Heart left ventricle (tissue), 13 donors: ENCODE measurements at regions not wholly inside any gene's neighbourhood (a gene's known extent, or its start where the extent isn't known, plus 50 kb on each side); places are given as distances from the start of the nearest gene placed in this dataset.

Experiments
- POLR2A ChIP-seq, 2 donors: fragments of 450-650 bp; IDR thresholded peaks; one replicate each; pipeline ENCODE4 v1.6.1; 2017; ENCODE audit warnings: antibody characterized with exemption in 2 of 2, mild to moderate bottlenecking in 2 of 2, moderate library complexity in 2 of 2
- TF ChIP-seq, protein P1 (sequence below), 12 donors: fragments of 200-600 bp; sonication (generic) in 4 of 12; IDR thresholded peaks; one replicate each; pipeline versions ENCODE4 v1.5.0 to v1.8.0; 2018 to 2022; ENCODE audit warnings: antibody characterized with exemption in 12 of 12, mild to moderate bottlenecking in 5 of 12
- donor health status: ischemic (EF 13 %, LVEDD 7.1; RV severe dilation, severe dysfunction).
- donor health status: DM: no; HTN: yes; CAD: no.
- donor health status: DM: no; HTN: no; CAD: no.
- donor health status: ischemic (EF 25% LVEDD 6.9; RV normal size, moderate dysfunction).
- donor health status: ischemic (EF 25% LVEDD 5.7; RV mildly dilated, moderate dysfunction).
- donor health status: ischemic (EF 35%, LVEDD 5.7; RV mildly dilated, moderate dysfunction).
- donor health status: nonischemic (EF 11% LVEDD 7.7; RV severe dilation, severe dysfunction).
- donor health status: DM: yes; HTN: yes; CAD: no.
- donor health status: PGD.
- donor health status: ischemic (EF 29% LVEDD 5.4; RV normal size, mild dysfunction).
- donor health status: nonischemic (EF 23%, LVEDD 6.1; RV moderate dilation, normal function).

DNA sequence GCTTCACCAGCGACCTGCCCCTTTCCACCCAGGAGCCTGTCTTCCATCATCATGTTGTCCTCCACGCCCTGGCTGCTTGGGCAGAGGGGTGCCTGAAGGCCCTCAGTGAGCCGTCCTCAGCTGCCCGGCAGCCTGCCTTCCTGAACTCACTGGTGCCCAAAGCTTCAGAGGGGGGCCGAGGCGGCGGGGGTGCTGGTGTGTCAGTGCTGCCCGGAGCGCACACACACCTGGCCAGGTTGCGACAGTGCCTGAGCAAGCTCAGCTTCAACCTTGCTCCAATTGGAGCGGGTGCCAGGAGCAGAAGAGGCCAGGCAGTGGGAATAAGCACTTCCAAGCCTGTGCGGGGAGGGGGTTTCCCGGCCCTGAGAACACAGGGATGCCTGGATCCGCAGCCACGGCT lies 566.3 kb downstream of the INHBA start:
- TF ChIP-seq, protein P1, sequence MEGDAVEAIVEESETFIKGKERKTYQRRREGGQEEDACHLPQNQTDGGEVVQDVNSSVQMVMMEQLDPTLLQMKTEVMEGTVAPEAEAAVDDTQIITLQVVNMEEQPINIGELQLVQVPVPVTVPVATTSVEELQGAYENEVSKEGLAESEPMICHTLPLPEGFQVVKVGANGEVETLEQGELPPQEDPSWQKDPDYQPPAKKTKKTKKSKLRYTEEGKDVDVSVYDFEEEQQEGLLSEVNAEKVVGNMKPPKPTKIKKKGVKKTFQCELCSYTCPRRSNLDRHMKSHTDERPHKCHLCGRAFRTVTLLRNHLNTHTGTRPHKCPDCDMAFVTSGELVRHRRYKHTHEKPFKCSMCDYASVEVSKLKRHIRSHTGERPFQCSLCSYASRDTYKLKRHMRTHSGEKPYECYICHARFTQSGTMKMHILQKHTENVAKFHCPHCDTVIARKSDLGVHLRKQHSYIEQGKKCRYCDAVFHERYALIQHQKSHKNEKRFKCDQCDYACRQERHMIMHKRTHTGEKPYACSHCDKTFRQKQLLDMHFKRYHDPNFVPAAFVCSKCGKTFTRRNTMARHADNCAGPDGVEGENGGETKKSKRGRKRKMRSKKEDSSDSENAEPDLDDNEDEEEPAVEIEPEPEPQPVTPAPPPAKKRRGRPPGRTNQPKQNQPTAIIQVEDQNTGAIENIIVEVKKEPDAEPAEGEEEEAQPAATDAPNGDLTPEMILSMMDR (IDR thresholded peaks at IDR 0.05) = no peak
- no peak for TF ChIP-seq POLR2A (IDR thresholded peaks at IDR 0.05)
